H1 (cell line): ENCODE measurements at regions not wholly inside any gene's neighbourhood (a gene's known extent, or its start where the extent isn't known, plus 50 kb on each side); places are given as distances from the start of the nearest gene placed in this dataset.

Experiments
- CTCF ChIA-PET: fragments of 300-600 bp; sonication (Branson Sonifier 250); formaldehyde crosslinking; loops from one replicate; lab custom pipeline; 2021; ENCODE audit not compliant: partially characterized antibody; lab: Charles Lee
- POLR2A ChIA-PET: fragments of 300-600 bp; sonication (Branson Sonifier 250); formaldehyde crosslinking; loops from one replicate; lab custom pipeline; 2021; ENCODE audit warnings: inconsistent platforms; ENCODE audit not compliant: partially characterized antibody; lab: Charles Lee
- DNase-seq, 2 experiments: peaks; one replicate each; pipeline versions ENCODE4 v3.0.0 to v3.0.0-alpha.2; 2010 to 2022; ENCODE audit warnings: low spot score in 2 of 2, low read depth in 1 of 2, mixed read lengths in 1 of 2
- FAIRE-seq: peaks from 2 replicates; lab custom pipeline; 2011; peaks lifted over from hg19 to GRCh38; lab: Jason Lieb, UNC
- H2AFZ ChIP-seq: 2 replicates; pipeline ENCODE4 v1.8.1; 2012; ENCODE audit warnings: low read length, inconsistent platforms
- H2AK5ac ChIP-seq: 2 replicates; pipeline ENCODE4 v1.6.1; 2013; ENCODE audit warnings: low read depth, low read length
- H2BK120ac ChIP-seq: replicated peaks from 2 replicates; pipeline ENCODE3; 2013; ENCODE audit warnings: low read depth, low read length, inconsistent platforms
- H2BK12ac ChIP-seq: 2 replicates; pipeline ENCODE4 v1.6.1; 2013; ENCODE audit warnings: low read depth, low read length
- H2BK15ac ChIP-seq: 2 replicates; pipeline ENCODE4 v1.6.1; 2013; ENCODE audit warnings: low read length
- H2BK20ac ChIP-seq: 2 replicates; pipeline ENCODE4 v1.6.1; 2013; ENCODE audit warnings: low read length
- H2BK5ac ChIP-seq: 2 replicates; pipeline ENCODE4 v1.6.1; 2013; ENCODE audit warnings: low read depth, low read length
- H3K14ac ChIP-seq: 2 replicates; pipeline ENCODE4 v1.6.1; 2013; ENCODE audit warnings: inconsistent platforms; ENCODE audit not compliant: insufficient read length
- H3K18ac ChIP-seq: 2 replicates; pipeline ENCODE4 v1.6.1; 2013; ENCODE audit warnings: low read length; ENCODE audit errors: extremely low read depth
- H3K23ac ChIP-seq: 2 replicates; pipeline ENCODE4 v1.6.1; 2013; ENCODE audit warnings: inconsistent platforms; ENCODE audit not compliant: insufficient read length
- H3K23me2 ChIP-seq: 2 replicates; pipeline ENCODE4 v1.6.1; 2013; ENCODE audit warnings: low read depth, low read length
- H3K27ac ChIP-seq: 2 replicates; pipeline ENCODE4 v1.6.1; 2011; ENCODE audit warnings: low read depth, low read length, inconsistent platforms
- H3K27me3 ChIP-seq, 4 experiments: replicated peaks in 1 of 4; 1 replicate in 1 of 4; 2 replicates in 3 of 4; pipeline versions ENCODE4 v1.6.1 to v1.8.1; 2011 to 2013; ENCODE audit warnings: low read length in 3 of 4, mild to moderate bottlenecking in 3 of 4, inconsistent platforms in 2 of 4, mixed read lengths in 2 of 4, moderate library complexity in 1 of 4; ENCODE audit not compliant: control insufficient read depth in 3 of 4, insufficient read depth in 3 of 4; ENCODE audit errors: extremely low read depth in 1 of 4
- H3K36me3 ChIP-seq, 4 experiments: 2 replicates each; pipeline versions ENCODE4 v1.6.1 to v1.8.1; 2011 to 2013; ENCODE audit warnings: mild to moderate bottlenecking in 4 of 4, low read length in 3 of 4, moderate library complexity in 2 of 4, control low read depth in 1 of 4, inconsistent platforms in 1 of 4; ENCODE audit not compliant: insufficient read depth in 4 of 4, control insufficient read depth in 2 of 4
- H3K4ac ChIP-seq: replicated peaks from 2 replicates; pipeline ENCODE3; 2013; ENCODE audit warnings: low read length, low read depth, mixed read lengths, inconsistent platforms; ENCODE audit not compliant: insufficient read length
- H3K4me1 ChIP-seq, 4 experiments: replicated peaks in 1 of 4; 1 replicate in 1 of 4; 2 replicates in 3 of 4; pipeline versions ENCODE4 v1.6.1 to v1.8.1; 2011 to 2013; ENCODE audit warnings: low read length in 3 of 4, inconsistent platforms in 2 of 4, mixed read lengths in 1 of 4; ENCODE audit not compliant: insufficient read depth in 4 of 4, control insufficient read depth in 3 of 4
- H3K4me2 ChIP-seq, 2 experiments: 2 replicates each; pipeline versions ENCODE4 v1.6.1 to v1.8.1; 2011 to 2013; ENCODE audit warnings: low read depth in 2 of 2, low read length in 2 of 2, control low read depth in 1 of 2, inconsistent platforms in 1 of 2, mild to moderate bottlenecking in 1 of 2; ENCODE audit not compliant: insufficient read depth in 1 of 2
- H3K4me3 ChIP-seq, 4 experiments: fragments of 200-600, 300-600 bp in 1 of 4; sonication (generic), shearing (Covaris generic), sonication (Bioruptor Twin) in 1 of 4; 2 replicates each; pipeline versions ENCODE4 v1.5.1 to v1.8.1; 2011 to 2016; ENCODE audit warnings: low read length in 4 of 4, low read depth in 3 of 4, control low read depth in 2 of 4, inconsistent platforms in 2 of 4, mild to moderate bottlenecking in 2 of 4, mixed read lengths in 1 of 4, moderate library complexity in 1 of 4; ENCODE audit not compliant: insufficient read depth in 2 of 4; ENCODE audit errors: extremely low read depth in 1 of 4
- H3K56ac ChIP-seq: replicated peaks from 2 replicates; pipeline ENCODE3; 2013; ENCODE audit warnings: low read depth, mild to moderate bottlenecking, mixed read lengths, low read length, inconsistent platforms; ENCODE audit not compliant: insufficient read length
- H3K79me1 ChIP-seq: 2 replicates; pipeline ENCODE4 v1.6.1; 2013; ENCODE audit warnings: low read depth, low read length, control low read depth
- H3K79me2 ChIP-seq, 2 experiments: 2 replicates each; pipeline versions ENCODE4 v1.6.1 to v1.8.1; 2012 to 2013; ENCODE audit warnings: low read length in 2 of 2, mild to moderate bottlenecking in 2 of 2, inconsistent platforms in 1 of 2; ENCODE audit not compliant: insufficient read depth in 2 of 2, control insufficient read depth in 1 of 2
- H3K9ac ChIP-seq, 4 experiments: replicated peaks in 1 of 4; 1 replicate in 1 of 4; 2 replicates in 3 of 4; pipeline versions ENCODE4 v1.6.1 to v1.8.1; 2011 to 2013; ENCODE audit warnings: low read depth in 3 of 4, low read length in 3 of 4, control low read depth in 2 of 4, mild to moderate bottlenecking in 2 of 4, moderate library complexity in 2 of 4, inconsistent platforms in 1 of 4; ENCODE audit errors: extremely low read depth in 1 of 4
- H3K9me3 ChIP-seq, 2 experiments: 2 replicates each; pipeline versions ENCODE4 v1.6.1 to v1.8.1; 2012 to 2013; ENCODE audit warnings: mild to moderate bottlenecking in 2 of 2, moderate library complexity in 2 of 2, control low read depth in 1 of 2, inconsistent platforms in 1 of 2, low read depth in 1 of 2, low read length in 1 of 2, mixed read lengths in 1 of 2; ENCODE audit not compliant: insufficient read depth in 2 of 2
- H4K20me1 ChIP-seq, 2 experiments: replicated peaks in 1 of 2; 2 replicates each; pipeline versions ENCODE3 to v1.8.1; 2011 to 2013; ENCODE audit warnings: inconsistent platforms in 2 of 2, low read length in 2 of 2, mild to moderate bottlenecking in 1 of 2; ENCODE audit not compliant: insufficient read depth in 2 of 2, control insufficient read depth in 1 of 2
- H4K5ac ChIP-seq: 2 replicates; pipeline ENCODE4 v1.6.1; 2013; ENCODE audit warnings: low read length, low read depth, mixed read lengths, inconsistent platforms; ENCODE audit not compliant: insufficient read length
- H4K8ac ChIP-seq: 2 replicates; pipeline ENCODE4 v1.8.0; 2013; ENCODE audit warnings: mild to moderate bottlenecking, moderate library complexity, low read length, inconsistent platforms; ENCODE audit not compliant: insufficient read depth; ENCODE audit errors: extremely low read depth
- H4K91ac ChIP-seq: replicated peaks from 2 replicates; pipeline ENCODE3; 2013; ENCODE audit warnings: low read length, mixed read lengths, inconsistent platforms; ENCODE audit not compliant: insufficient read length
- RBBP5 ChIP-seq: IDR thresholded peaks from 2 replicates; pipeline ENCODE4 v1.7.1; 2012; ENCODE audit warnings: low read depth, mild to moderate bottlenecking, inconsistent platforms, low read length, moderate library complexity, borderline replicate concordance
- TEAD4 ChIP-seq: IDR thresholded peaks from 2 replicates; pipeline ENCODE4 v1.6.1; 2012; ENCODE audit warnings: low read depth, low read length, inconsistent platforms, mixed read lengths
- WGBS, 2 experiments: shearing (Covaris generic) in 1 of 2; methylation state at CpG; one replicate each; pipeline versions ENCODE4 v1.1.6 to v1.1.7; 2013 to 2015; ENCODE audit warnings: low lambda C conversion rate in 2 of 2, mixed read lengths in 2 of 2, inconsistent platforms in 1 of 2, low coverage in 1 of 2, missing lambda C conversion rate in 1 of 2; ENCODE audit not compliant: insufficient replicate concordance in 2 of 2, insufficient coverage in 1 of 2, insufficient read length in 1 of 2; ENCODE audit errors: extremely low coverage in 1 of 2, missing lambda C conversion rate in 1 of 2; 5-methylcytosine and 5-hydroxymethylcytosine counted together
- TF ChIP-seq, protein P1 (sequence below), 3 experiments: IDR thresholded peaks; 1 replicate in 2 of 3; 2 replicates in 1 of 3; pipeline versions ENCODE4 v1.5.1 to v1.6.1; 2011; ENCODE audit warnings: low read length in 3 of 3, mild to moderate bottlenecking in 3 of 3, inconsistent platforms in 2 of 3, low read depth in 1 of 3, moderate library complexity in 1 of 3; ENCODE audit not compliant: insufficient read depth in 1 of 3; ENCODE audit errors: control extremely low read depth in 1 of 3

DNA sequence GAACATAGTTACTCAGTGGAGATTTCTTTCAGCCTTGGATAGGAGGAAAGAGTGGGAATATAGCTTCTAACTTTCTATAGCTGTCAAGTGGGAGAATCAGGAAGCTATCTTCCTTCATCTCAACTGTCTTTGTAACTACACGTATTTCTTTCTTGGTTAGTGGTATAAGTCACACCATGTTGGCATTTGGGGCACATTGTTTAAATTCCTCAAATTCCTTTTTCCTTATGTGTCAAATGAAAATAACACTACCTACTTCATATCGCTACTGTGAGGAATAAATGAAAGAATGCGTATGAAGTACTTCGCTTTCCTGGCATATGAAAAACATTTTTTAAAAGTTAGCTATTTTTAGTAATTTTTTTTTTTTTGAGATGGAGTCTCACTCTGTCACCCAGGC lies 1082.5 kb upstream of the WWC1 start:
- no peak overlapping the region for H3K4me2 ChIP-seq
- no peaks in the 10 kb centered on the region for H3K23me2 ChIP-seq
- H4K8ac ChIP-seq, result no peak overlapping the region
- no peaks in the 10 kb centered on the region; a peak in 1 of 7 replicates for H3K27me3 ChIP-seq
- no peak overlapping the region for H2BK20ac ChIP-seq
- FAIRE-seq, result no peak
- H2AFZ ChIP-seq, result no peak overlapping the region
- 0 out of 7 replicates have a peak, but pooled peaks cover 0 to 2% (median 0%) of the 10 kb centered on the region in 4 experiments for H3K4me1 ChIP-seq
- H2BK12ac ChIP-seq, result no peak overlapping the region
- ChIA-PET CTCF (interaction anchor here (1.3 kb wide), 1 partner anchor 14 kb away, joined by 5 read pairs; no protein-coding TSS in a partner anchor), POLR2A (no interaction called here)
- H3K18ac ChIP-seq, result no peak overlapping the region
- H3K56ac ChIP-seq, result no peak overlapping the region
- H3K9me3 ChIP-seq, result no peaks in the 10 kb centered on the region
- H4K91ac ChIP-seq, result no peak overlapping the region
- H3K14ac ChIP-seq, result no peak overlapping the region
- no peak overlapping the region for H3K9ac ChIP-seq
- no peak overlapping the region for H3K23ac ChIP-seq
- H3K79me1 ChIP-seq, result no peaks in the 10 kb centered on the region
- no peak overlapping the region for H3K27ac ChIP-seq
- H4K5ac ChIP-seq, result no peak overlapping the region
- WGBS, 2 experiments, result 76% methylated on average over 4 of the region's 4 CpGs; no CpG with 5 or more reads in 1 of the 2 experiments
- TF ChIP-seq RBBP5 (no peak), TEAD4 (peak; percentile 80; the same call in 1 of the 2 replicates)
- TF ChIP-seq, protein P1, sequence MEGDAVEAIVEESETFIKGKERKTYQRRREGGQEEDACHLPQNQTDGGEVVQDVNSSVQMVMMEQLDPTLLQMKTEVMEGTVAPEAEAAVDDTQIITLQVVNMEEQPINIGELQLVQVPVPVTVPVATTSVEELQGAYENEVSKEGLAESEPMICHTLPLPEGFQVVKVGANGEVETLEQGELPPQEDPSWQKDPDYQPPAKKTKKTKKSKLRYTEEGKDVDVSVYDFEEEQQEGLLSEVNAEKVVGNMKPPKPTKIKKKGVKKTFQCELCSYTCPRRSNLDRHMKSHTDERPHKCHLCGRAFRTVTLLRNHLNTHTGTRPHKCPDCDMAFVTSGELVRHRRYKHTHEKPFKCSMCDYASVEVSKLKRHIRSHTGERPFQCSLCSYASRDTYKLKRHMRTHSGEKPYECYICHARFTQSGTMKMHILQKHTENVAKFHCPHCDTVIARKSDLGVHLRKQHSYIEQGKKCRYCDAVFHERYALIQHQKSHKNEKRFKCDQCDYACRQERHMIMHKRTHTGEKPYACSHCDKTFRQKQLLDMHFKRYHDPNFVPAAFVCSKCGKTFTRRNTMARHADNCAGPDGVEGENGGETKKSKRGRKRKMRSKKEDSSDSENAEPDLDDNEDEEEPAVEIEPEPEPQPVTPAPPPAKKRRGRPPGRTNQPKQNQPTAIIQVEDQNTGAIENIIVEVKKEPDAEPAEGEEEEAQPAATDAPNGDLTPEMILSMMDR (IDR thresholded peaks at IDR 0.05; ENCODE audit: control extremely low read depth in 1 of 3, insufficient read depth in 1 of 3, low read depth in 1 of 3, low read length in 3 of 3), result no peak
- H4K20me1 ChIP-seq, result no peaks in the 10 kb centered on the region
- no peak overlapping the region for H2BK5ac ChIP-seq
- no peak overlapping the region for H2BK120ac ChIP-seq
- no peak overlapping the region for H3K4me3 ChIP-seq
- H3K36me3 ChIP-seq, result no peaks in the 10 kb centered on the region
- DNase-seq, result no peak
- no peak overlapping the region for H3K4ac ChIP-seq
- H2BK15ac ChIP-seq, result no peak overlapping the region
- H2AK5ac ChIP-seq, result no peak overlapping the region
- no peaks in the 10 kb centered on the region for H3K79me2 ChIP-seq
